OCI-LY7 (cell line): ENCODE measurements at regions not wholly inside any gene's neighbourhood (a gene's known extent, or its start where the extent isn't known, plus 50 kb on each side); places are given as distances from the start of the nearest gene placed in this dataset.

Experiments
- BruUV-seq: library from RNA; stranded (reverse); fragments of 400-500 nt; replicated peaks from 2 replicates; lab custom pipeline; 2021; lab: Mats Ljungman, UMichigan
- CTCF ChIA-PET: fragments of 300-600 bp; sonication (Branson Sonifier 250); formaldehyde crosslinking; loops from one replicate; lab custom pipeline; 2022; ENCODE audit warnings: antibody characterized with exemption; ENCODE audit not compliant: unreplicated experiment; lab: Charles Lee
- POLR2A ChIA-PET: fragments of 300-600 bp; sonication (Branson Sonifier 250); formaldehyde crosslinking; loops from one replicate; lab custom pipeline; 2022; ENCODE audit warnings: antibody characterized with exemption; lab: Charles Lee
- DNase-seq: peaks from one replicate; pipeline ENCODE4 v3.0.0-alpha.2; 2015; ENCODE audit warnings: low spot score
- H2AFZ ChIP-seq: fragments of 200-600 bp; sonication (generic), shearing (Covaris generic); 2 replicates; pipeline ENCODE4 v1.6.1; 2014; ENCODE audit warnings: mild to moderate bottlenecking, antibody characterized with exemption, low read length, moderate library complexity
- H3K27ac ChIP-seq: fragments of 200-600 bp; sonication (generic); 2 replicates; pipeline ENCODE4 v1.5.1; 2014; ENCODE audit warnings: mixed run types, low read depth, mild to moderate bottlenecking, moderate library complexity, low read length, inconsistent platforms; ENCODE audit not compliant: poor library complexity, severe bottlenecking
- H3K36me3 ChIP-seq: fragments of 200-600 bp; sonication (generic); 2 replicates; pipeline ENCODE4 v1.6.1; 2014; ENCODE audit warnings: mild to moderate bottlenecking, antibody characterized with exemption, low read length, moderate library complexity, mixed read lengths; ENCODE audit not compliant: insufficient read depth
- H3K4me1 ChIP-seq: fragments of 200-600 bp; sonication (generic); 2 replicates; pipeline ENCODE4 v1.5.1; 2014; ENCODE audit warnings: mild to moderate bottlenecking, low read length; ENCODE audit not compliant: insufficient read depth, poor library complexity, severe bottlenecking
- H3K4me2 ChIP-seq: fragments of 200-600 bp; sonication (generic); 2 replicates; pipeline ENCODE4 v1.6.1; 2014; ENCODE audit warnings: mild to moderate bottlenecking, low read length
- H3K4me3 ChIP-seq: fragments of 200-600 bp; sonication (generic); 2 replicates; pipeline ENCODE4 v1.5.1; 2014; ENCODE audit warnings: mild to moderate bottlenecking, low read depth, low read length; ENCODE audit not compliant: poor library complexity, severe bottlenecking
- H3K79me2 ChIP-seq: fragments of 200-600 bp; sonication (generic); 2 replicates; pipeline ENCODE4 v1.6.1; 2016; ENCODE audit warnings: low read depth, mild to moderate bottlenecking, low read length, moderate library complexity, mixed read lengths; ENCODE audit not compliant: insufficient read depth
- H3K9me2 ChIP-seq: fragments of 200-600 bp; sonication (generic); 2 replicates; pipeline ENCODE4 v1.6.1; 2016; ENCODE audit warnings: mild to moderate bottlenecking, low read length, mixed read lengths; ENCODE audit not compliant: insufficient read depth
- H3K9me3 ChIP-seq: fragments of 200-600 bp; sonication (generic); 2 replicates; pipeline ENCODE4 v1.6.1; 2014; ENCODE audit warnings: mild to moderate bottlenecking, mixed run types, low read length, mixed read lengths
- H4K20me1 ChIP-seq: fragments of 200-600 bp; sonication (generic); 2 replicates; pipeline ENCODE4 v1.6.1; 2014; ENCODE audit warnings: mild to moderate bottlenecking, antibody characterized with exemption, low read length, moderate library complexity, mixed read lengths; ENCODE audit not compliant: insufficient read depth
- CTCF ChIP-seq: fragments of 200-600 bp; sonication (generic); conservative IDR thresholded peaks from 2 replicates; pipeline ENCODE4 v1.5.1; 2014; ENCODE audit warnings: mild to moderate bottlenecking, antibody characterized with exemption, low read length, moderate library complexity, mixed read lengths
- EZH2phosphoT487 ChIP-seq: fragments of 200-600 bp; sonication (generic); IDR thresholded peaks from 2 replicates; pipeline ENCODE4 v1.6.1; 2018; ENCODE audit warnings: low read depth, borderline replicate concordance, mild to moderate bottlenecking, mixed run types, antibody characterized with exemption, low read length, moderate library complexity, mixed read lengths
- intact Hi-C: fragments of 100-400 bp; cut with micrococcal nuclease; formaldehyde crosslinking; loops from one replicate; pipeline ENCODE4 v1.10.0; 2022; ENCODE audit not compliant: unreplicated experiment

GRCh38 chr2:120917886-120918285, 182.2 kb downstream of the GLI2 start:
- Histone ChIP-seq H3K27ac (no peak overlapping the region), H3K4me1 (no peaks in the 10 kb centered on the region), H3K4me3 (no peak overlapping the region), H3K79me2 (no peaks in the 10 kb centered on the region), H4K20me1 (no peaks in the 10 kb centered on the region), H3K9me2 (no peaks in the 10 kb centered on the region), H3K4me2 (no peak overlapping the region), H3K9me3 (no peaks in the 10 kb centered on the region), H3K36me3 (no peaks in the 10 kb centered on the region), H2AFZ (no peak overlapping the region)
- no peak for TF ChIP-seq CTCF
- TF ChIP-seq EZH2phosphoT487: no peak
- POLR2A ChIA-PET: interaction anchor here (0.7 kb wide), 1 partner anchor 11 kb away, joined by 8 read pairs; no protein-coding TSS in a partner anchor
- BruUV-seq: no TSS peak
- CTCF ChIA-PET: no interaction called here
- DNase-seq: no peak
- intact Hi-C loops: no loop called here

GRCh38 chr2:120919216-120919615, 183.5 kb downstream of the GLI2 start:
- Histone ChIP-seq H3K79me2 (no peaks in the 10 kb centered on the region), H4K20me1 (no peaks in the 10 kb centered on the region), H3K4me1 (no peaks in the 10 kb centered on the region), H3K9me2 (no peaks in the 10 kb centered on the region), H3K27ac (no peak overlapping the region), H2AFZ (no peak overlapping the region), H3K4me2 (no peak overlapping the region), H3K9me3 (no peaks in the 10 kb centered on the region), H3K36me3 (no peaks in the 10 kb centered on the region), H3K4me3 (no peak overlapping the region)
- intact Hi-C loops: no loop called here
- ChIA-PET POLR2A (no interaction called here), CTCF (no interaction called here)
- BruUV-seq: no TSS peak
- no peak for DNase-seq
- no peak for TF ChIP-seq EZH2phosphoT487
- TF ChIP-seq CTCF: no peak

- intact Hi-C loops: no loop called here
- no peak overlapping the region for H2AFZ ChIP-seq
- H3K27ac ChIP-seq: no peak overlapping the region
- H3K79me2 ChIP-seq: no peaks in the 10 kb centered on the region
- no TSS peak for BruUV-seq
- no peak overlapping the region for H3K4me2 ChIP-seq
- H4K20me1 ChIP-seq: no peaks in the 10 kb centered on the region
- H3K9me2 ChIP-seq: no peaks in the 10 kb centered on the region
- H3K4me3 ChIP-seq: no peak overlapping the region
- POLR2A ChIA-PET: no interaction called here
- TF ChIP-seq EZH2phosphoT487 (no peak), CTCF (no peak)
- H3K4me1 ChIP-seq: no peaks in the 10 kb centered on the region
- no peaks in the 10 kb centered on the region for H3K9me3 ChIP-seq
- CTCF ChIA-PET: no interaction called here
- DNase-seq: no peak
- H3K36me3 ChIP-seq: no peaks in the 10 kb centered on the region
Measured at GRCh38 chr2:120919771-120920453, 184.2 kb downstream of the GLI2 start.
